Non-pigmented ciliary epithelial cell (primary cell): ENCODE measurements at regions not wholly inside any gene's neighbourhood (a gene's known extent, or its start where the extent isn't known, plus 50 kb on each side); places are given as distances from the start of the nearest gene placed in this dataset.

ENCODE experiments used
- DNase-seq: peaks from one replicate; pipeline ENCODE4 v3.0.0-alpha.2; 2010; ENCODE audit warnings: low read depth

- DNase-seq = no peak
Observed at GRCh38 chr11:70703141-70704064, 305.1 kb downstream of the CTTN start.

GRCh38 chr11:70705097-70705496 is 306.8 kb downstream of the CTTN start:
- DNase-seq = no peak

- DNase-seq = no peak
Observed at GRCh38 chr11:70705930-70706329, 307.6 kb downstream of the CTTN start.

GRCh38 chr11:70707821-70708220 is 309.5 kb downstream of the CTTN start:
- DNase-seq = no peak

- DNase-seq = no peak
Observed at GRCh38 chr11:70709596-70709995, 311.3 kb downstream of the CTTN start.

GRCh38 chr11:70710192-70710591 is 311.9 kb downstream of the CTTN start:
- DNase-seq = no peak

- no peak for DNase-seq
Observed at GRCh38 chr11:70710601-70711000, 312.3 kb downstream of the CTTN start.

GRCh38 chr11:70711095-70711910 is 313.0 kb downstream of the CTTN start:
- DNase-seq = no peak

- DNase-seq = no peak
Observed at GRCh38 chr11:70711911-70712185, 313.5 kb downstream of the CTTN start.

- no peak for DNase-seq
Observed at GRCh38 chr11:70712471-70712870, 314.1 kb downstream of the CTTN start.

- no peak for DNase-seq
Observed at GRCh38 chr11:70713086-70713835, 314.9 kb downstream of the CTTN start.

- no peak for DNase-seq
Observed at GRCh38 chr11:70713988-70714665, 315.8 kb downstream of the CTTN start.

GRCh38 chr11:70715166-70715951 is 317.0 kb downstream of the CTTN start:
- DNase-seq = no peak

GRCh38 chr11:70716216-70716615 is 317.9 kb downstream of the CTTN start:
- no peak for DNase-seq

GRCh38 chr11:70716986-70717775 is 318.9 kb downstream of the CTTN start:
- no peak for DNase-seq

- no peak for DNase-seq
Observed at GRCh38 chr11:70717936-70718595, 319.7 kb downstream of the CTTN start.

- no peak for DNase-seq
Observed at GRCh38 chr11:70719516-70719915, 321.2 kb downstream of the CTTN start.

- no peak for DNase-seq
Observed at GRCh38 chr11:70720281-70720680, 322.0 kb downstream of the CTTN start.

- DNase-seq = no peak
Observed at GRCh38 chr11:70721006-70721405, 322.7 kb downstream of the CTTN start.

- DNase-seq = no peak
Observed at GRCh38 chr11:70725278-70725677, 326.9 kb downstream of the CTTN start.
